ENCODE measurements at regions not wholly inside any gene's neighbourhood (a gene's known extent, or its start where the extent isn't known, plus 50 kb on each side); places are given as distances from the start of the nearest gene placed in this dataset.
"Not testable (repeated sequence)": the region's sequence is repeated elsewhere in the genome, so short reads cannot be mapped to it uniquely, and the experiment has no call there.

DNA sequence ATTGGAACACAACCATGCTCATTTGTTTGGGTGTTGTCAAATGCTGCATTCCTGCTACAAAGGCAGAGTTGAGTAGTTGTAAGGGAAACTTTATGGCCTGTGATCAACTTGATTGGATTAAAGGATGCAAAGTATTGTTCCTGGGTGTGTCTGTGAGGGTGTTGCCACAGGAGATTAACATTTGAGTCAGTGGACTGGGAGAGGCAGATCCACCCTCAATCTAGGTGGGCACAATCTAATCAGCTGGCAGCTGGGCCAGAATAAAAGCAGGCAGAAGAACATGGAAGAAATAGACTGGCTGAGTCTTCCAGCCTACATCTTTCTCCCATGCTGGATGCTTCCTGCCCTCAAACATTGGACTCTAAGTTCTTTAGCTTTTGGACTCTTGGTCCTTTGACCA, 145.6 kb upstream of the LMCD1 start:
- TF ChIP-seq, protein P1, sequence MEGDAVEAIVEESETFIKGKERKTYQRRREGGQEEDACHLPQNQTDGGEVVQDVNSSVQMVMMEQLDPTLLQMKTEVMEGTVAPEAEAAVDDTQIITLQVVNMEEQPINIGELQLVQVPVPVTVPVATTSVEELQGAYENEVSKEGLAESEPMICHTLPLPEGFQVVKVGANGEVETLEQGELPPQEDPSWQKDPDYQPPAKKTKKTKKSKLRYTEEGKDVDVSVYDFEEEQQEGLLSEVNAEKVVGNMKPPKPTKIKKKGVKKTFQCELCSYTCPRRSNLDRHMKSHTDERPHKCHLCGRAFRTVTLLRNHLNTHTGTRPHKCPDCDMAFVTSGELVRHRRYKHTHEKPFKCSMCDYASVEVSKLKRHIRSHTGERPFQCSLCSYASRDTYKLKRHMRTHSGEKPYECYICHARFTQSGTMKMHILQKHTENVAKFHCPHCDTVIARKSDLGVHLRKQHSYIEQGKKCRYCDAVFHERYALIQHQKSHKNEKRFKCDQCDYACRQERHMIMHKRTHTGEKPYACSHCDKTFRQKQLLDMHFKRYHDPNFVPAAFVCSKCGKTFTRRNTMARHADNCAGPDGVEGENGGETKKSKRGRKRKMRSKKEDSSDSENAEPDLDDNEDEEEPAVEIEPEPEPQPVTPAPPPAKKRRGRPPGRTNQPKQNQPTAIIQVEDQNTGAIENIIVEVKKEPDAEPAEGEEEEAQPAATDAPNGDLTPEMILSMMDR (IDR thresholded peaks at IDR 0.05; ENCODE audit: low read length) = not testable (repeated sequence)
- not testable (repeated sequence) for TF ChIP-seq EZH2 (IDR thresholded peaks at IDR 0.05; ENCODE audit: borderline replicate concordance, low read length)

Measured in OCI-LY1 (cell line).